IMR-90 (cell line): ENCODE measurements at regions not wholly inside any gene's neighbourhood (a gene's known extent, or its start where the extent isn't known, plus 50 kb on each side); places are given as distances from the start of the nearest gene placed in this dataset.

Experiments
- ATAC-seq: fragments of 200-7000 bp; cut with Tn5 transposase; 2 replicates; pipeline ENCODE4 v1.9.1; 2020; ENCODE audit warnings: low read depth, mild to moderate bottlenecking, moderate library complexity
- BruUV-seq: library from RNA; stranded (reverse); fragments of 400-500 nt; replicated peaks from 2 replicates; lab custom pipeline; 2021; lab: Mats Ljungman, UMichigan
- CTCF ChIA-PET: fragments of 300-600 bp; formaldehyde crosslinking; extraction: SDS; loops from one replicate; lab custom pipeline; 2021; ENCODE audit warnings: antibody characterized with exemption; lab: Yijun Ruan, JAX
- POLR2A ChIA-PET: fragments of 300-600 bp; sonication (Branson Sonifier 250); formaldehyde crosslinking; loops from one replicate; lab custom pipeline; 2022; ENCODE audit warnings: antibody characterized with exemption; ENCODE audit not compliant: unreplicated experiment; lab: Charles Lee
- DNase-seq: peaks from one replicate; pipeline ENCODE4 v3.0.0; 2013
- H2AFZ ChIP-seq: replicated peaks from 2 replicates; pipeline ENCODE3; 2013; ENCODE audit warnings: low read length, mild to moderate bottlenecking; ENCODE audit not compliant: poor library complexity
- H2AK5ac ChIP-seq: 2 replicates; pipeline ENCODE4 v1.6.1; 2013; ENCODE audit warnings: low read depth, low read length, inconsistent platforms
- H2AK9ac ChIP-seq: replicated peaks from 2 replicates; pipeline ENCODE3; 2013; ENCODE audit warnings: mild to moderate bottlenecking, low read depth, low read length, moderate library complexity; ENCODE audit not compliant: poor library complexity
- H2BK120ac ChIP-seq: 2 replicates; pipeline ENCODE4 v1.6.1; 2013; ENCODE audit warnings: low read depth, low read length, inconsistent platforms
- H2BK15ac ChIP-seq: 3 replicates; pipeline ENCODE4 v1.6.1; 2013; ENCODE audit warnings: low read depth, low read length, inconsistent platforms
- H2BK20ac ChIP-seq: 2 replicates; pipeline ENCODE4 v1.6.1; 2013; ENCODE audit warnings: low read depth, mild to moderate bottlenecking, inconsistent platforms, low read length, moderate library complexity
- H2BK5ac ChIP-seq: 2 replicates; pipeline ENCODE4 v1.6.1; 2013; ENCODE audit warnings: mild to moderate bottlenecking, low read depth, low read length, inconsistent platforms; ENCODE audit not compliant: poor library complexity, severe bottlenecking
- H3K14ac ChIP-seq: replicated peaks from 2 replicates; pipeline ENCODE4 v1.6.1; 2013; ENCODE audit warnings: low read depth, low read length, inconsistent platforms
- H3K18ac ChIP-seq: 2 replicates; pipeline ENCODE4 v1.6.1; 2013; ENCODE audit warnings: low read depth, low read length, control low read depth
- H3K23ac ChIP-seq: 2 replicates; pipeline ENCODE4 v1.6.1; 2013; ENCODE audit warnings: low read depth, low read length, inconsistent platforms
- H3K27ac ChIP-seq: 2 replicates; pipeline ENCODE4 v1.5.1; 2013; ENCODE audit warnings: mild to moderate bottlenecking, control low read depth, low read length; ENCODE audit not compliant: insufficient read depth
- H3K27me3 ChIP-seq: 2 replicates; pipeline ENCODE4 v1.6.1; 2013; ENCODE audit warnings: low read length; ENCODE audit not compliant: control insufficient read depth, insufficient read depth
- H3K36me3 ChIP-seq: 2 replicates; pipeline ENCODE4 v1.6.1; 2013; ENCODE audit warnings: low read length, mixed read lengths; ENCODE audit not compliant: control insufficient read depth, insufficient read depth
- H3K4ac ChIP-seq: 2 replicates; pipeline ENCODE4 v1.6.1; 2013; ENCODE audit warnings: low read depth, low read length, inconsistent platforms
- H3K4me1 ChIP-seq: 2 replicates; pipeline ENCODE4 v1.6.1; 2013; ENCODE audit warnings: low read length, mixed read lengths; ENCODE audit not compliant: control insufficient read depth, insufficient read depth
- H3K4me2 ChIP-seq: 2 replicates; pipeline ENCODE4 v1.6.1; 2013; ENCODE audit warnings: low read depth, mild to moderate bottlenecking, control low read depth, low read length, moderate library complexity
- H3K4me3 ChIP-seq: 2 replicates; pipeline ENCODE4 v1.5.1; 2013; ENCODE audit warnings: low read depth, mild to moderate bottlenecking, control low read depth, low read length, moderate library complexity; ENCODE audit not compliant: insufficient read depth
- H3K56ac ChIP-seq: 2 replicates; pipeline ENCODE4 v1.6.1; 2013; ENCODE audit warnings: low read length, inconsistent platforms; ENCODE audit not compliant: insufficient read depth; ENCODE audit errors: extremely low read depth
- H3K79me1 ChIP-seq, 2 experiments: 2 replicates each; pipeline ENCODE4 v1.6.1; 2013; ENCODE audit warnings: low read length in 2 of 2, inconsistent platforms in 1 of 2, low read depth in 1 of 2
- H3K9ac ChIP-seq: 2 replicates; pipeline ENCODE4 v1.6.1; 2013; ENCODE audit warnings: low read depth, low read length, control low read depth
- H3K9me1 ChIP-seq: 2 replicates; pipeline ENCODE4 v1.6.1; 2013; ENCODE audit warnings: low read length, inconsistent platforms; ENCODE audit not compliant: insufficient read depth
- H3K9me3 ChIP-seq: 2 replicates; pipeline ENCODE4 v1.6.1; 2013; ENCODE audit warnings: low read length; ENCODE audit not compliant: control insufficient read depth, insufficient read depth
- H4K20me1 ChIP-seq: 2 replicates; pipeline ENCODE4 v1.6.1; 2013; ENCODE audit warnings: low read length, inconsistent platforms; ENCODE audit not compliant: insufficient read depth
- H4K5ac ChIP-seq: 2 replicates; pipeline ENCODE4 v1.6.1; 2013; ENCODE audit warnings: mild to moderate bottlenecking, low read depth, low read length, control low read depth
- H4K8ac ChIP-seq, 2 experiments: 2 replicates each; pipeline ENCODE4 v1.6.1; 2013; ENCODE audit warnings: low read depth in 2 of 2, low read length in 2 of 2, control low read depth in 1 of 2, inconsistent platforms in 1 of 2
- H4K91ac ChIP-seq: 2 replicates; pipeline ENCODE4 v1.6.1; 2013; ENCODE audit warnings: low read depth, low read length, inconsistent platforms; ENCODE audit not compliant: insufficient read depth
- BHLHE40 ChIP-seq: fragments of 150-350 bp; IDR thresholded peaks from 2 replicates; pipeline ENCODE4 v1.6.1; 2016; ENCODE audit warnings: mild to moderate bottlenecking, low read depth, low read length
- CEBPB ChIP-seq: IDR thresholded peaks from 2 replicates; pipeline ENCODE4 v1.6.1; 2012; ENCODE audit warnings: low read depth, low read length, improper control_type of control experiment
- CHD1 ChIP-seq: IDR thresholded peaks from 2 replicates; pipeline ENCODE4 v1.6.1; 2012; ENCODE audit warnings: low read depth, low read length, improper control_type of control experiment
- FOS ChIP-seq: fragments of 150-350 bp; IDR thresholded peaks from 2 replicates; pipeline ENCODE4 v1.6.1; 2016; ENCODE audit warnings: low read depth, low read length
- MAZ ChIP-seq: IDR thresholded peaks from 2 replicates; pipeline ENCODE4 v1.6.1; 2012; ENCODE audit warnings: low read depth, mild to moderate bottlenecking, low read length, improper control_type of control experiment, moderate library complexity, borderline replicate concordance
- MXI1 ChIP-seq: IDR thresholded peaks from 2 replicates; pipeline ENCODE4 v1.6.1; 2012; ENCODE audit warnings: low read depth, mild to moderate bottlenecking, low read length, moderate library complexity, borderline replicate concordance
- NFE2L2 ChIP-seq: fragments of 150-350 bp; IDR thresholded peaks from 2 replicates; pipeline ENCODE4 v1.6.1; 2016; ENCODE audit warnings: low read depth, mild to moderate bottlenecking, low read length
- POLR2A ChIP-seq: IDR thresholded peaks from 2 replicates; pipeline ENCODE4 v1.6.1; 2012; ENCODE audit warnings: mild to moderate bottlenecking, low read depth, low read length
- RAD21 ChIP-seq: IDR thresholded peaks from 2 replicates; pipeline ENCODE4 v1.6.1; 2012; ENCODE audit warnings: low read length, improper control_type of control experiment
- RCOR1 ChIP-seq: IDR thresholded peaks from 2 replicates; pipeline ENCODE4 v1.6.1; 2012; ENCODE audit warnings: mild to moderate bottlenecking, low read length, improper control_type of control experiment; ENCODE audit not compliant: insufficient replicate concordance
- RFX5 ChIP-seq: IDR thresholded peaks from 2 replicates; pipeline ENCODE4 v1.8.0; 2012; ENCODE audit warnings: low read depth, mild to moderate bottlenecking, low read length, moderate library complexity
- SMC3 ChIP-seq: fragments of 150-350 bp; IDR thresholded peaks from 2 replicates; pipeline ENCODE4 v1.6.1; 2016; ENCODE audit warnings: low read depth, mild to moderate bottlenecking, antibody characterized with exemption, low read length, moderate library complexity
- dilution Hi-C: fragments of 300-500 bp; cut with HindIII; formaldehyde crosslinking; loops from one replicate; pipeline ENCODE4 v1.14.3; 2018; ENCODE audit warnings: low sequenced_read_pairs; ENCODE audit not compliant: unreplicated experiment
- in situ Hi-C: fragments of 300-500 bp; cut with MboI; formaldehyde crosslinking; loops from 3 replicates; pipeline ENCODE4 v1.14.3; 2019; ENCODE audit warnings: low sequenced_read_pairs, inconsistent platforms, mixed read lengths
- intact Hi-C: fragments of 100-400 bp; cut with micrococcal nuclease; formaldehyde crosslinking; loops from 2 replicates; pipeline ENCODE4 v1.10.0; 2022
- TF ChIP-seq, protein P1 (sequence below): fragments of 150-350 bp; IDR thresholded peaks from 2 replicates; pipeline ENCODE4 v1.6.1; 2017; ENCODE audit warnings: mild to moderate bottlenecking, antibody characterized with exemption, low read length, low read depth
- TF ChIP-seq, protein P2 (sequence below): conservative IDR thresholded peaks from 2 replicates; pipeline ENCODE4 v1.5.1; 2012; ENCODE audit warnings: mild to moderate bottlenecking, low read depth, low read length, improper control_type of control experiment

DNA sequence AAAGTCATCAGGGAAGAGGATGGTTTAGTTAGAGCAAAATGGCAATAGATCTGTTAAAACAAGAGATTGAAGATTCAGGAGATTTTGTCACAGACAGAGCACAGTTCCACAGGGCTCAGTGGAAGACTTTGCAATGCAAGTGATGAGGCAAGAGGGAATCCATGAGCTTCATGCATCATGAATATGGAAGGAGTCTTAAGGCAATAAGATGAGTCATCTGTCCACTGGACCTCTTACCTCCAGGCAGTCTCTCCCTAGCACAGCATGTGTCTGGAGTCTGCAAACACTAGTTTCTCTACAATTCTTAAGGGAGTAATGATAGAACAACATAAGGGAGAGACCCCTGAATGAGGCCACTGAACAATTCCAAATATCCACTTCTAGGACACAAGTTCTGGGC, 245.7 kb downstream of the NXPE2 start:
- no peak overlapping the region for H4K8ac ChIP-seq
- CTCF ChIA-PET, result no interaction called here
- no peak overlapping the region for H2BK20ac ChIP-seq
- no peak overlapping the region for H3K14ac ChIP-seq
- DNase-seq (no peak), ATAC-seq (no peak)
- no peaks in the 10 kb centered on the region for H3K4me1 ChIP-seq
- H3K27ac ChIP-seq, result no peak overlapping the region
- no peak overlapping the region for H2AFZ ChIP-seq
- H3K18ac ChIP-seq, result no peak overlapping the region
- intact Hi-C loops (no loop called here), in situ Hi-C loops (no loop called here), dilution Hi-C loops (no loop called here)
- no peak overlapping the region for H2AK5ac ChIP-seq
- no peaks in the 10 kb centered on the region for H3K36me3 ChIP-seq
- no peak overlapping the region for H3K4me3 ChIP-seq
- no peak overlapping the region for H3K23ac ChIP-seq
- no peaks in the 10 kb centered on the region for H3K9me1 ChIP-seq
- no peak overlapping the region for H3K56ac ChIP-seq
- no peak overlapping the region for H2AK9ac ChIP-seq
- H2BK120ac ChIP-seq, result no peak overlapping the region
- no peaks in the 10 kb centered on the region for H3K79me1 ChIP-seq
- H3K9me3 ChIP-seq, result peaks cover 11% of the 10 kb centered on the region
- H3K4me2 ChIP-seq, result no peak overlapping the region
- no peak overlapping the region for H3K4ac ChIP-seq
- no peak overlapping the region for H3K9ac ChIP-seq
- POLR2A ChIA-PET, result no interaction called here
- H4K91ac ChIP-seq, result no peak overlapping the region
- no TSS peak for BruUV-seq
- no peak overlapping the region for H2BK15ac ChIP-seq
- H3K27me3 ChIP-seq, result no peaks in the 10 kb centered on the region
- H4K5ac ChIP-seq, result no peak overlapping the region
- H4K20me1 ChIP-seq, result no peaks in the 10 kb centered on the region
- TF ChIP-seq SMC3, result no peak
- TF ChIP-seq RCOR1, result no peak
- TF ChIP-seq NFE2L2, result no peak
- TF ChIP-seq RAD21, result no peak
- TF ChIP-seq CHD1, result no peak
- TF ChIP-seq RFX5, result no peak
- no peak for TF ChIP-seq MXI1
- TF ChIP-seq, protein P1, sequence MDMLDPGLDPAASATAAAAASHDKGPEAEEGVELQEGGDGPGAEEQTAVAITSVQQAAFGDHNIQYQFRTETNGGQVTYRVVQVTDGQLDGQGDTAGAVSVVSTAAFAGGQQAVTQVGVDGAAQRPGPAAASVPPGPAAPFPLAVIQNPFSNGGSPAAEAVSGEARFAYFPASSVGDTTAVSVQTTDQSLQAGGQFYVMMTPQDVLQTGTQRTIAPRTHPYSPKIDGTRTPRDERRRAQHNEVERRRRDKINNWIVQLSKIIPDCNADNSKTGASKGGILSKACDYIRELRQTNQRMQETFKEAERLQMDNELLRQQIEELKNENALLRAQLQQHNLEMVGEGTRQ, result no peak
- TF ChIP-seq CEBPB, result no peak
- TF ChIP-seq, protein P2, sequence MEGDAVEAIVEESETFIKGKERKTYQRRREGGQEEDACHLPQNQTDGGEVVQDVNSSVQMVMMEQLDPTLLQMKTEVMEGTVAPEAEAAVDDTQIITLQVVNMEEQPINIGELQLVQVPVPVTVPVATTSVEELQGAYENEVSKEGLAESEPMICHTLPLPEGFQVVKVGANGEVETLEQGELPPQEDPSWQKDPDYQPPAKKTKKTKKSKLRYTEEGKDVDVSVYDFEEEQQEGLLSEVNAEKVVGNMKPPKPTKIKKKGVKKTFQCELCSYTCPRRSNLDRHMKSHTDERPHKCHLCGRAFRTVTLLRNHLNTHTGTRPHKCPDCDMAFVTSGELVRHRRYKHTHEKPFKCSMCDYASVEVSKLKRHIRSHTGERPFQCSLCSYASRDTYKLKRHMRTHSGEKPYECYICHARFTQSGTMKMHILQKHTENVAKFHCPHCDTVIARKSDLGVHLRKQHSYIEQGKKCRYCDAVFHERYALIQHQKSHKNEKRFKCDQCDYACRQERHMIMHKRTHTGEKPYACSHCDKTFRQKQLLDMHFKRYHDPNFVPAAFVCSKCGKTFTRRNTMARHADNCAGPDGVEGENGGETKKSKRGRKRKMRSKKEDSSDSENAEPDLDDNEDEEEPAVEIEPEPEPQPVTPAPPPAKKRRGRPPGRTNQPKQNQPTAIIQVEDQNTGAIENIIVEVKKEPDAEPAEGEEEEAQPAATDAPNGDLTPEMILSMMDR, result no peak
- TF ChIP-seq BHLHE40, result no peak
- no peak for TF ChIP-seq POLR2A
- no peak for TF ChIP-seq FOS
- no peak for TF ChIP-seq MAZ
- no peak overlapping the region for H2BK5ac ChIP-seq
